Progenitor cell of endocrine pancreas (in vitro differentiated cells): ENCODE measurements at regions not wholly inside any gene's neighbourhood (a gene's known extent, or its start where the extent isn't known, plus 50 kb on each side); places are given as distances from the start of the nearest gene placed in this dataset.

ENCODE experiments used
- DNase-seq: peaks from one replicate; pipeline ENCODE4 v3.0.0; 2021; ENCODE audit warnings: low spot score; ENCODE audit not compliant: unreplicated experiment
- H3K27ac Mint-ChIP-seq: 2 replicates; pipeline ENCODE4 v1.8.0; 2021; ENCODE audit warnings: mild to moderate bottlenecking, moderate library complexity, mixed read lengths
- H3K27me3 Mint-ChIP-seq: 2 replicates; pipeline ENCODE4 v1.8.0; 2021; ENCODE audit warnings: mixed read lengths
- H3K36me3 Mint-ChIP-seq: 2 replicates; pipeline ENCODE4 v1.8.0; 2022; ENCODE audit warnings: mixed read lengths; ENCODE audit not compliant: insufficient read depth
- H3K4me1 Mint-ChIP-seq: 2 replicates; pipeline ENCODE4 v1.8.0; 2021; ENCODE audit warnings: low read depth, mixed read lengths
- H3K4me3 Mint-ChIP-seq: 2 replicates; pipeline ENCODE4 v1.8.0; 2021; ENCODE audit warnings: low read depth, mild to moderate bottlenecking, moderate library complexity, mixed read lengths
- H3K9me3 Mint-ChIP-seq: 2 replicates; pipeline ENCODE4 v1.8.0; 2021; ENCODE audit warnings: low read depth, mixed read lengths
- CTCF ChIP-seq: fragments of 200-600 bp; sonication (generic); IDR thresholded peaks from one replicate; pipeline ENCODE4 v1.5.0; 2021; ENCODE audit warnings: antibody characterized with exemption, mild to moderate bottlenecking; ENCODE audit not compliant: unreplicated experiment

- H3K27ac Mint-ChIP-seq = no peak overlapping the region
- no peak for TF ChIP-seq CTCF
- DNase-seq = no peak
- no peaks in the 10 kb centered on the region for H3K9me3 Mint-ChIP-seq
- no peaks in the 10 kb centered on the region for H3K4me1 Mint-ChIP-seq
- H3K27me3 Mint-ChIP-seq = no peaks in the 10 kb centered on the region
- H3K36me3 Mint-ChIP-seq = no peaks in the 10 kb centered on the region
- H3K4me3 Mint-ChIP-seq = no peak overlapping the region
Observed at GRCh38 chr3:80099559-80100066, 331.8 kb upstream of the ROBO1 start.

- Mint-ChIP-seq H3K9me3 (no peaks in the 10 kb centered on the region), H3K36me3 (no peaks in the 10 kb centered on the region), H3K27ac (no peak overlapping the region), H3K4me1 (no peaks in the 10 kb centered on the region), H3K4me3 (no peak overlapping the region), H3K27me3 (no peaks in the 10 kb centered on the region)
- TF ChIP-seq CTCF = no peak
- DNase-seq = no peak
Observed at GRCh38 chr3:80097674-80098073, 329.9 kb upstream of the ROBO1 start.

DNA sequence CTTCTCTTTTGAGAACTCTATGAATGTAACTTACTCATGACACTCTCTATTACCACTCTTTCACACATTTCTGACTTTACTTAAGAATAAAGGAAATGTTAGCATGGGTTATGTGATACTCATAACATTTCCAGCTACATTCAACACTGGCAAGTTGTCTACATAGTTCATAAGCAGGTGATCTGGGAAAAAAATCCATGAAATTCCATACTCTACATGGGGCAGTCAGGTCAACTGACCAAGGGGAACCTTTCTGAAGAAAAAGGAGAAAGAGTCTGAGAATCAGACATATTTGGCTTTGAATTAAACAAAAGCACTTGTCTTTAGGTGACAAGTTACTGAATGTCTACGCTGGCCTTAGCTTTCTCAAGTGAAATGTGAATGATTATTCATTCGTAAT lies 329.1 kb upstream of the ROBO1 start:
- Mint-ChIP-seq H3K27ac (no peak overlapping the region), H3K27me3 (no peaks in the 10 kb centered on the region), H3K4me1 (no peaks in the 10 kb centered on the region), H3K9me3 (no peaks in the 10 kb centered on the region), H3K4me3 (no peak overlapping the region), H3K36me3 (no peaks in the 10 kb centered on the region)
- TF ChIP-seq CTCF = no peak
- DNase-seq = no peak

DNA sequence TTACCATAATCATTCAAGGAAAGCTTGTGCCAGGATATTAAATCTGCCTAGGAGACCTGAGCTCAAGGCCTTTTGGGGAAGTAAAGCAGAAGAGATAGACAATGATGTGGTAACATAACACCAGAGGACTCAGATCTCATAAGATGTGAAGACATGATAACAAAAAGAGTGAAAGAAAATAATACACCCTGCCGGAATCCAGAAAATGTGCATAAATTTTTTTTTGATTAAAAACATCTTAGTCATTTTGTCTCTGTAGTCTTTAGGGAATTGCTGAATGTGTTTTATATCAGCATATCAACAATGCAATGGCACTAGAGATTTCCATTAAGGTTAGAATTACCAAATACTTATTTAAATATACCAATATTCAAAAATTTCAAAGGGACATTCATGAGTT lies 326.8 kb upstream of the ROBO1 start:
- no peaks in the 10 kb centered on the region for H3K36me3 Mint-ChIP-seq
- no peak for TF ChIP-seq CTCF
- H3K27ac Mint-ChIP-seq = no peak overlapping the region
- DNase-seq = no peak
- no peaks in the 10 kb centered on the region for H3K9me3 Mint-ChIP-seq
- H3K27me3 Mint-ChIP-seq = no peaks in the 10 kb centered on the region
- H3K4me3 Mint-ChIP-seq = no peak overlapping the region
- peaks cover 3% of the 10 kb centered on the region for H3K4me1 Mint-ChIP-seq

DNA sequence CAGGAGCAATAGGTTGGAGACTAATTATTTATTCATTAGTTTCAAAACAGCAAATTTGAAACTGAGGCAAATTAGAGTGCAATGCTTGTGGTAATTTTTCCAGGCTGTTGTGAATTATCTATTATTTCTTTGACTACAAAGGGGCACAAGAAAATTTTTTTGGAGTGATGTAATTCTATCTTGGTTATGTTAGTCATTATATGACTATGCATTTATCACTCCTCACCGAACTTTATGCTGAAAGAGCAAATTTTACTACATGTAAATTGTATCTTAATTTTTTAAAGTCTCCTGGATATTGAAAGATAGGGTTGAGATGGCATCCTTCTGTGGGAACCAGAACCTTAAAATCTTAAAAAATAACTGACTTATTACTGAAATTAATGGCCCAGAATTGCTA lies 320.0 kb upstream of the ROBO1 start:
- H3K36me3 Mint-ChIP-seq = no peaks in the 10 kb centered on the region
- peaks cover 3% of the 10 kb centered on the region for H3K4me1 Mint-ChIP-seq
- no peak overlapping the region for H3K27ac Mint-ChIP-seq
- DNase-seq = no peak
- H3K4me3 Mint-ChIP-seq = no peak overlapping the region
- no peaks in the 10 kb centered on the region for H3K9me3 Mint-ChIP-seq
- H3K27me3 Mint-ChIP-seq = no peaks in the 10 kb centered on the region
- TF ChIP-seq CTCF = no peak
